HFF-Myc (cell line): ENCODE measurements at regions not wholly inside any gene's neighbourhood (a gene's known extent, or its start where the extent isn't known, plus 50 kb on each side); places are given as distances from the start of the nearest gene placed in this dataset.
"Not testable (repeated sequence)": the region's sequence is repeated elsewhere in the genome, so short reads cannot be mapped to it uniquely, and the experiment has no call there.

ENCODE experiments used
- DNase-seq: peaks from one replicate; pipeline ENCODE4 v3.0.0-alpha.2; 2011; ENCODE audit warnings: low read depth; ENCODE audit errors: extremely low read depth
- H3K4me3 ChIP-seq: replicated peaks from 2 replicates; pipeline ENCODE4 v1.5.1; 2011; ENCODE audit warnings: low read depth, mild to moderate bottlenecking, control low read depth, low read length
- CTCF ChIP-seq: IDR thresholded peaks from 2 replicates; pipeline ENCODE4 v1.5.1; 2012; ENCODE audit warnings: mild to moderate bottlenecking, low read depth, low read length, control low read depth; ENCODE audit errors: missing control alignments

- H3K4me3 ChIP-seq, result no peak overlapping the region
- no peak for TF ChIP-seq CTCF
- no peak for DNase-seq
Observed at GRCh38 chr4:57193209-57193810, 83.1 kb upstream of the IGFBP7 start.

DNA sequence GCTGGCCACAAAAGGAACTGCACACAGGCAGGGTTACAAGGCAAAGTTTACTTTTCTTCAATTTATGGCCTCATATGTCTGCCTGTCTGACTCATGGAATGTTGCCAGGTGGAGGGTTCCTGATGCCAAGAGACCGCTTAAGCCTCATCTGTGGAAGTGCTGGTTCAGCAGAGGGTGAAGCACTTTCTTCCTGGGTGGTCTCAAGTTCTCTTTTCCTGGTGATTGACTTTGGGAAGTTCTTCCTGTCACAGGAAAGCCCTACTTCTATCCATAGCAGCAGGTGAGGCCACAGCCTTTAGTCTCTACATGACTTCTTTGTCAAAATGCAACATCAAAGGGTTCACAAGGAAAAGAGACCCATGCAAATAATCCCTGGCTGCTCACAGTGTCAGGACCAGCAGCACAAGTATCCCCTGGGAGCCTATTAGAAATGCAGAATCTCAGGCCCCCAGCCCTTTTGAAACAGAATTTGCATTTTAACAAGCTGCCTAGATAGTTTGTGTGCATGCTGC, 81.4 kb upstream of the IGFBP7 start:
- H3K4me3 ChIP-seq, result no peak overlapping the region
- no peak for TF ChIP-seq CTCF
- DNase-seq, result no peak

- TF ChIP-seq CTCF, result peak; percentile 90
- peak; percentile 12 for DNase-seq
- H3K4me3 ChIP-seq, result no peak overlapping the region
Observed at GRCh38 chr4:57190601-57191481, 80.7 kb upstream of the IGFBP7 start.

- no peak for TF ChIP-seq CTCF
- H3K4me3 ChIP-seq, result no peak overlapping the region
- DNase-seq, result no peak
Observed at GRCh38 chr4:57187246-57187645, 77.1 kb upstream of the IGFBP7 start.

GRCh38 chr4:57184378-57185029, 74.3 kb upstream of the IGFBP7 start:
- DNase-seq, result no peak
- no peak overlapping the region for H3K4me3 ChIP-seq
- no peak for TF ChIP-seq CTCF

GRCh38 chr4:57182132-57182874, 72.1 kb upstream of the IGFBP7 start:
- no peak for DNase-seq
- H3K4me3 ChIP-seq, result no peak overlapping the region
- TF ChIP-seq CTCF, result no peak

- not testable (repeated sequence) for DNase-seq, H3K4me3 ChIP-seq
Observed at GRCh38 chr4:57173136-57173535, 63.0 kb upstream of the IGFBP7 start.
